Left lung (tissue), 4 donors: ENCODE measurements at regions not wholly inside any gene's neighbourhood (a gene's known extent, or its start where the extent isn't known, plus 50 kb on each side); places are given as distances from the start of the nearest gene placed in this dataset.

Experiments used
- ATAC-seq: fragments of 200-7000 bp; cut with Tn5 transposase; one replicate; pipeline ENCODE4 v1.9.1; 2020; ENCODE audit warnings: moderate library complexity
- DNase-seq, 4 donors: peaks; one replicate each; pipeline ENCODE4 v3.0.0-alpha.2; 2013 to 2020
- H3K27ac ChIP-seq, 2 donors: fragments of 200-600 bp; sonication (generic) in 1 of 2; one replicate each; pipeline versions ENCODE4 v1.5.0 to v1.8.0; 2020 to 2021
- H3K27me3 ChIP-seq, 2 donors: fragments of 200-600 bp; sonication (generic) in 1 of 2; one replicate each; pipeline versions ENCODE4 v1.5.0 to v1.8.0; 2020 to 2021
- H3K36me3 ChIP-seq, 2 donors: fragments of 200-600 bp; sonication (generic) in 1 of 2; one replicate each; pipeline versions ENCODE4 v1.5.0 to v1.8.0; 2020 to 2021
- H3K4me1 ChIP-seq, 2 donors: fragments of 200-600 bp; one replicate each; pipeline ENCODE4 v1.8.0; 2021
- H3K4me3 ChIP-seq, 2 donors: fragments of 200-600 bp; sonication (generic) in 1 of 2; one replicate each; pipeline versions ENCODE4 v1.5.0 to v1.8.0; 2020 to 2021; ENCODE audit warnings: mild to moderate bottlenecking in 1 of 2
- H3K9me3 ChIP-seq, 2 donors: fragments of 200-600 bp; sonication (generic) in 1 of 2; one replicate each; pipeline versions ENCODE4 v1.5.0 to v1.8.0; 2020 to 2021
- intact Hi-C, 2 donors: fragments of 100-400 bp; cut with DNase I; formaldehyde crosslinking; loops; one replicate each; pipeline versions ENCODE4 v1.11.2 to v1.14.2; 2022
- TF ChIP-seq, protein P1 (sequence below), 2 donors: fragments of 200-600 bp; sonication (generic) in 1 of 2; IDR thresholded peaks; one replicate each; pipeline versions ENCODE4 v1.5.0 to v1.8.0; 2021; ENCODE audit warnings: antibody characterized with exemption in 2 of 2
- donor health status: DM: no; HTN: yes; CAD: no.
- donor health status: DM: no; HTN: no; CAD: no.

GRCh38 chr5:121516997-121517396 is 334.7 kb upstream of the FTMT start:
- H3K4me3 ChIP-seq: no peak overlapping the region
- no peaks in the 10 kb centered on the region for H3K36me3 ChIP-seq
- ATAC-seq (no peak), DNase-seq (no peak)
- H3K4me1 ChIP-seq: no peaks in the 10 kb centered on the region
- TF ChIP-seq, protein P1, sequence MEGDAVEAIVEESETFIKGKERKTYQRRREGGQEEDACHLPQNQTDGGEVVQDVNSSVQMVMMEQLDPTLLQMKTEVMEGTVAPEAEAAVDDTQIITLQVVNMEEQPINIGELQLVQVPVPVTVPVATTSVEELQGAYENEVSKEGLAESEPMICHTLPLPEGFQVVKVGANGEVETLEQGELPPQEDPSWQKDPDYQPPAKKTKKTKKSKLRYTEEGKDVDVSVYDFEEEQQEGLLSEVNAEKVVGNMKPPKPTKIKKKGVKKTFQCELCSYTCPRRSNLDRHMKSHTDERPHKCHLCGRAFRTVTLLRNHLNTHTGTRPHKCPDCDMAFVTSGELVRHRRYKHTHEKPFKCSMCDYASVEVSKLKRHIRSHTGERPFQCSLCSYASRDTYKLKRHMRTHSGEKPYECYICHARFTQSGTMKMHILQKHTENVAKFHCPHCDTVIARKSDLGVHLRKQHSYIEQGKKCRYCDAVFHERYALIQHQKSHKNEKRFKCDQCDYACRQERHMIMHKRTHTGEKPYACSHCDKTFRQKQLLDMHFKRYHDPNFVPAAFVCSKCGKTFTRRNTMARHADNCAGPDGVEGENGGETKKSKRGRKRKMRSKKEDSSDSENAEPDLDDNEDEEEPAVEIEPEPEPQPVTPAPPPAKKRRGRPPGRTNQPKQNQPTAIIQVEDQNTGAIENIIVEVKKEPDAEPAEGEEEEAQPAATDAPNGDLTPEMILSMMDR (IDR thresholded peaks at IDR 0.05): no peak
- no peaks in the 10 kb centered on the region for H3K27me3 ChIP-seq
- H3K9me3 ChIP-seq: no peaks in the 10 kb centered on the region
- intact Hi-C loops: no loop called here
- H3K27ac ChIP-seq: no peak overlapping the region

DNA sequence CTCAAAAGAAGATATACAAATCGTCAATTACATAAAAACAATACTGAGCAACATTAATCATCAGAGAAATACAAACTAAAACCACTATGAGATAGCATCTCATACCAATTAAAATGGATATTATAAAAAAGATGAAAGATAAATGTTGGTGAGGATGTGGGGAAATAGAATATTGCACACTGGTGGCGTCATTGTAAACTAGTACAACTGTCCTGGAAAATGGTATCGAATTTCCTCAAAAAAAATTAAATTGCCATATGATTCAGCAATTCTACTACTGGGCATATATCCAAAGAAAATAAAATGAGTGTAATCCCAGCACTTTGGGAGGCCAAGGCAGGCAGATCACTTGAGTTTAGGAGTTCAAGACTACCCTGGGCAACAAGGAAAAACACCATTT is 326.0 kb upstream of the FTMT start:
- no peak overlapping the region for H3K4me3 ChIP-seq
- H3K27me3 ChIP-seq: no peaks in the 10 kb centered on the region
- intact Hi-C loops: no loop called here
- ATAC-seq (no peak), DNase-seq (no peak)
- H3K36me3 ChIP-seq: no peaks in the 10 kb centered on the region
- TF ChIP-seq, protein P1 (IDR thresholded peaks at IDR 0.05): no peak
- no peak overlapping the region for H3K27ac ChIP-seq
- no peaks in the 10 kb centered on the region for H3K4me1 ChIP-seq
- H3K9me3 ChIP-seq: no peaks in the 10 kb centered on the region

GRCh38 chr5:121526908-121527307 is 324.8 kb upstream of the FTMT start:
- no peaks in the 10 kb centered on the region for H3K9me3 ChIP-seq
- intact Hi-C loops: no loop called here
- H3K27ac ChIP-seq: no peak overlapping the region
- no peaks in the 10 kb centered on the region for H3K4me1 ChIP-seq
- DNase-seq: no peak
- no peaks in the 10 kb centered on the region for H3K27me3 ChIP-seq
- no peaks in the 10 kb centered on the region for H3K36me3 ChIP-seq
- no peak overlapping the region for H3K4me3 ChIP-seq
- no peak for ATAC-seq
- TF ChIP-seq, protein P1 (IDR thresholded peaks at IDR 0.05): no peak

DNA sequence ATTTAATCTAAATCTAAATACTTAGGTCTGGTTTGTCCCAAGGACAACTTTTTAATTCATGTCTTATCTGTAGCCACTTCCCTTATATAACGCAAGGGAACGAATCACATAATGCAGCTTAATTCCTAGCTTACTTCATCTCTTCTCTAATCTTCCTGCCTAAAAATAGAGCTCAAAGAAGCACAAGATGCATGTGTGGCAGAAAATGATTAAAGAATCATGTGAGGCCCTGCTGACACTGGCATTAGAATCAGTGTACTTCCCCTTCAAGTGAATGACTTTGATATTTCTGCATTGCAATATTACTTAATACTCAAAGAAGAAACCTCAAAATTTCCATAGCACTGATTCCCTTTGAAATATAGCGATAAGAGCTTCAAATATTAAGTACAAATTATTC is 317.9 kb upstream of the FTMT start:
- TF ChIP-seq, protein P1 (IDR thresholded peaks at IDR 0.05): no peak
- H3K4me1 ChIP-seq: no peaks in the 10 kb centered on the region
- no peaks in the 10 kb centered on the region for H3K27me3 ChIP-seq
- H3K36me3 ChIP-seq: no peaks in the 10 kb centered on the region
- no peak for DNase-seq
- no peak overlapping the region for H3K27ac ChIP-seq
- H3K4me3 ChIP-seq: no peak overlapping the region
- H3K9me3 ChIP-seq: no peaks in the 10 kb centered on the region
- no peak for ATAC-seq
- intact Hi-C loops: no loop called here

DNA sequence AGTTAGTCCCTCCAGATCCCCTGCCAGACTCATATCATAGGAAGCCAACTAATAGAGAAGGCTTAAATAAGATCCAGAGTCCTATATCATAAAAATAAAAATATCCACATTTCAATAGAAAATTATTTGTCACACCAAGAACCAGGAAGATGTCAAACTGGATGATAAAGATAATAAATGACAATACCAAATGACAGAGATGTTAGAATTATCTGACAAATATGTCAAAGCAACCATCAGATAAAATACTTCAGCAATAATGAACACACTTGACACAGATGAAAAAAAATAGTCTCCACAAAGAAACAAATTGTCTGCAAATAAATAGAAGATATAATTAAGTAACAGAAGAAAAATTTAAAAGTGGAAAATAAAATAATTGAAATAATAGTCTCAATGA is 300.7 kb upstream of the FTMT start:
- ATAC-seq (no peak), DNase-seq (no peak)
- TF ChIP-seq, protein P1 (IDR thresholded peaks at IDR 0.05): no peak
- no peaks in the 10 kb centered on the region for H3K27me3 ChIP-seq
- H3K4me1 ChIP-seq: no peaks in the 10 kb centered on the region
- H3K4me3 ChIP-seq: no peak overlapping the region
- no peaks in the 10 kb centered on the region for H3K36me3 ChIP-seq
- intact Hi-C loops: no loop called here
- H3K9me3 ChIP-seq: peaks cover 0 to 2% of the 10 kb centered on the region in 2 donors
- H3K27ac ChIP-seq: no peak overlapping the region
